HG03097 (cell line): ENCODE measurements at regions not wholly inside any gene's neighbourhood (a gene's known extent, or its start where the extent isn't known, plus 50 kb on each side); places are given as distances from the start of the nearest gene placed in this dataset.

Experiments
- ATAC-seq: cut with Tn5 transposase; IDR thresholded peaks from one replicate; pipeline ENCODE4 v1.9.1; 2021; ENCODE audit not compliant: unreplicated experiment, low FRiP score

- no peak for ATAC-seq
Observed at GRCh38 chr4:181418496-181418895, 824.7 kb upstream of the TENM3 start.

- ATAC-seq: no peak
Observed at GRCh38 chr4:181420950-181421349, 822.3 kb upstream of the TENM3 start.

- no peak for ATAC-seq
Observed at GRCh38 chr4:181424362-181425016, 818.7 kb upstream of the TENM3 start.

GRCh38 chr4:181427076-181427475, 816.1 kb upstream of the TENM3 start:
- ATAC-seq: no peak

- no peak for ATAC-seq
Observed at GRCh38 chr4:181431006-181431405, 812.2 kb upstream of the TENM3 start.

GRCh38 chr4:181431661-181432060, 811.5 kb upstream of the TENM3 start:
- ATAC-seq: no peak

GRCh38 chr4:181432335-181432734, 810.9 kb upstream of the TENM3 start:
- ATAC-seq: no peak

GRCh38 chr4:181437895-181438294, 805.3 kb upstream of the TENM3 start:
- no peak for ATAC-seq

- no peak for ATAC-seq
Observed at GRCh38 chr4:181438641-181439040, 804.6 kb upstream of the TENM3 start.

GRCh38 chr4:181443021-181443420, 800.2 kb upstream of the TENM3 start:
- no peak for ATAC-seq

GRCh38 chr4:181465826-181466225, 777.4 kb upstream of the TENM3 start:
- ATAC-seq: no peak

- ATAC-seq: no peak
Observed at GRCh38 chr4:181468451-181468850, 774.8 kb upstream of the TENM3 start.

GRCh38 chr4:181470306-181470705, 772.9 kb upstream of the TENM3 start:
- no peak for ATAC-seq

GRCh38 chr4:181475359-181475758, 767.8 kb upstream of the TENM3 start:
- no peak for ATAC-seq

- no peak for ATAC-seq
Observed at GRCh38 chr4:181475781-181476507, 767.3 kb upstream of the TENM3 start.

- ATAC-seq: no peak
Observed at GRCh38 chr4:181476508-181476890, 766.7 kb upstream of the TENM3 start.

- ATAC-seq: no peak
Observed at GRCh38 chr4:181477591-181477990, 765.6 kb upstream of the TENM3 start.

GRCh38 chr4:181478656-181479055, 764.5 kb upstream of the TENM3 start:
- ATAC-seq: no peak

GRCh38 chr4:181479141-181479540, 764.1 kb upstream of the TENM3 start:
- no peak for ATAC-seq

GRCh38 chr4:181484396-181484795, 758.8 kb upstream of the TENM3 start:
- no peak for ATAC-seq

- no peak for ATAC-seq
Observed at GRCh38 chr4:181488926-181489325, 754.3 kb upstream of the TENM3 start.

- ATAC-seq: no peak
Observed at GRCh38 chr4:181498148-181498547, 745.1 kb upstream of the TENM3 start.
